Karpas-422 (cell line): ENCODE measurements at regions not wholly inside any gene's neighbourhood (a gene's known extent, or its start where the extent isn't known, plus 50 kb on each side); places are given as distances from the start of the nearest gene placed in this dataset.

Source experiments
- DNase-seq: peaks from one replicate; pipeline ENCODE4 v3.0.0-alpha.2; 2015
- H2AFZ ChIP-seq: fragments of 200-600 bp; sonication (generic); 2 replicates; pipeline ENCODE4 v1.6.1; 2014; ENCODE audit warnings: antibody characterized with exemption, low read length, mixed read lengths
- H3K27ac ChIP-seq: fragments of 200-600 bp; sonication (generic); 2 replicates; pipeline ENCODE4 v1.5.1; 2014; ENCODE audit warnings: mild to moderate bottlenecking, low read length, moderate library complexity
- H3K27me3 ChIP-seq: fragments of 200-600 bp; sonication (generic); 2 replicates; pipeline ENCODE4 v1.6.1; 2014; ENCODE audit warnings: low read length, mixed read lengths
- H3K36me3 ChIP-seq: fragments of 200-600 bp; sonication (generic); 2 replicates; pipeline ENCODE4 v1.6.1; 2014; ENCODE audit warnings: low read length, mixed read lengths; ENCODE audit not compliant: insufficient read depth
- H3K4me1 ChIP-seq: fragments of 200-600 bp; sonication (generic); 2 replicates; pipeline ENCODE4 v1.6.1; 2014; ENCODE audit warnings: mild to moderate bottlenecking, low read length, mixed read lengths
- H3K4me2 ChIP-seq: fragments of 200-600 bp; sonication (generic); 2 replicates; pipeline ENCODE4 v1.6.1; 2014; ENCODE audit warnings: low read length, low read depth, mild to moderate bottlenecking; ENCODE audit not compliant: poor library complexity, severe bottlenecking
- H3K4me3 ChIP-seq: fragments of 200-600 bp; sonication (generic); 2 replicates; pipeline ENCODE4 v1.5.1; 2014; ENCODE audit warnings: mild to moderate bottlenecking, antibody characterized with exemption, low read length, mixed read lengths
- H3K79me2 ChIP-seq: fragments of 200-600 bp; sonication (generic); 2 replicates; pipeline ENCODE4 v1.6.1; 2014; ENCODE audit warnings: mild to moderate bottlenecking, low read length, mixed read lengths
- H3K9ac ChIP-seq: fragments of 200-600 bp; sonication (generic); 2 replicates; pipeline ENCODE4 v1.6.0; 2014; ENCODE audit warnings: low read length
- H3K9me2 ChIP-seq: fragments of 200-600 bp; sonication (generic), shearing (Covaris generic); replicated peaks from 2 replicates; pipeline ENCODE4 v1.6.0; 2014; ENCODE audit warnings: mild to moderate bottlenecking, low read length, moderate library complexity; ENCODE audit not compliant: insufficient read depth
- H3K9me3 ChIP-seq: fragments of 300-700, 200-600 bp; sonication (generic); 2 replicates; pipeline ENCODE4 v1.6.1; 2014; ENCODE audit warnings: low read length, mixed read lengths
- H4K20me1 ChIP-seq: fragments of 200-600 bp; sonication (generic); 2 replicates; pipeline ENCODE4 v1.6.1; 2014; ENCODE audit warnings: mild to moderate bottlenecking, antibody characterized with exemption, low read length, low read depth; ENCODE audit not compliant: insufficient read depth

DNA sequence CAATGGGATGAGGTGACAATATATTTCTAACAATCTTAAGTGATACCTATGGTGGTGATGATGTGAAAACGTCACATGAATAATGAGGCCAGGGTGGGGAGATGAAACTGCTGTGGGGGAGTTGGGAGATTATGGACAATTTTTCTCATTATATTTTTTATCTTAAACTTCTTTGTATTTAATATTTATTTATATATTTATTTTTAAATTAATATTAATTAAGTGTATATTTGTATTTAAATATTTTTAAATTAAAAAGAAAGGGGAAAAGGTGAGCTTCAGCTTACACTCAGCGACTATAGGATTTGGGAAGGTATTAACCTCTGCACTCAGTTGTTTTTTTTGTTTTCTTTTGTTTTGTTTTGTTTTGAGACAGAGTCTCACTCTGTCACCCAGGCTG, 158.7 kb downstream of the PSMG1 start:
- no peak for DNase-seq
- Histone ChIP-seq H4K20me1 (no peaks in the 10 kb centered on the region), H2AFZ (no peak overlapping the region), H3K27ac (no peak overlapping the region), H3K79me2 (no peaks in the 10 kb centered on the region), H3K36me3 (no peaks in the 10 kb centered on the region), H3K9me2 (no peaks in the 10 kb centered on the region), H3K9ac (no peak overlapping the region), H3K4me1 (no peaks in the 10 kb centered on the region), H3K4me3 (no peak overlapping the region), H3K4me2 (no peak overlapping the region), H3K27me3 (no peaks in the 10 kb centered on the region), H3K9me3 (no peaks in the 10 kb centered on the region)

- no peak overlapping the region for H2AFZ ChIP-seq
- no peaks in the 10 kb centered on the region for H3K79me2 ChIP-seq
- no peaks in the 10 kb centered on the region for H3K9me2 ChIP-seq
- no peak overlapping the region for H3K9ac ChIP-seq
- no peaks in the 10 kb centered on the region for H3K9me3 ChIP-seq
- H3K27me3 ChIP-seq: no peaks in the 10 kb centered on the region
- H3K4me1 ChIP-seq: no peaks in the 10 kb centered on the region
- H3K36me3 ChIP-seq: no peaks in the 10 kb centered on the region
- H3K4me2 ChIP-seq: no peak overlapping the region
- H3K27ac ChIP-seq: no peak overlapping the region
- no peak overlapping the region for H3K4me3 ChIP-seq
- H4K20me1 ChIP-seq: no peaks in the 10 kb centered on the region
- DNase-seq: peak; percentile 58
These were observed 160.2 kb downstream of the PSMG1 start for GRCh38 chr21:39022863-39023693.

DNA sequence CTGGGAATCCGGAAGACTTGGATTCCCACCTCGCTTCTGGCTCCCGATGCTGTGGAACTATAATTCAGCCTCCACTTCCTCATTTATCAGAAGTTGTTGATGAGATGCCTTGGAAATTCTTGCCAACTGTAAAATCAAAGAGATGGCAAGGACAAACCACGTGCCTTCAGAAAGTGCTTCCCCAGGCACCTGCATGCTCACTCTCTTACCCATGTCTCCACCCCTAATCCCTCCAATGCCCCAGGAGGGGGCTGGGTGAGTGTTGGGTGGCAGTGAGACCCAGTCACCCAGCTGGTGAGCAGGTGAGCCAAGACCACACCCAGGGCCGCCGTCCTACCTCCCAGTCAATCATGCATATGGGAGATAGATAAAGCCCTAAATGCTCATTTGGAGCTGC, 160.8 kb downstream of the PSMG1 start:
- H3K4me3 ChIP-seq: no peak overlapping the region
- H3K9me3 ChIP-seq: no peaks in the 10 kb centered on the region
- H4K20me1 ChIP-seq: no peaks in the 10 kb centered on the region
- H2AFZ ChIP-seq: no peak overlapping the region
- H3K9me2 ChIP-seq: no peaks in the 10 kb centered on the region
- no peaks in the 10 kb centered on the region for H3K36me3 ChIP-seq
- no peak overlapping the region for H3K4me2 ChIP-seq
- H3K27ac ChIP-seq: no peak overlapping the region
- no peaks in the 10 kb centered on the region for H3K79me2 ChIP-seq
- no peak overlapping the region for H3K9ac ChIP-seq
- no peaks in the 10 kb centered on the region for H3K27me3 ChIP-seq
- DNase-seq: no peak
- H3K4me1 ChIP-seq: peaks cover 2% of the 10 kb centered on the region

GRCh38 chr21:39022035-39022434, 161.2 kb downstream of the PSMG1 start:
- H3K4me3 ChIP-seq: no peak overlapping the region
- H3K9me3 ChIP-seq: no peaks in the 10 kb centered on the region
- no peaks in the 10 kb centered on the region for H3K36me3 ChIP-seq
- H4K20me1 ChIP-seq: no peaks in the 10 kb centered on the region
- H3K4me2 ChIP-seq: no peak overlapping the region
- no peak overlapping the region for H3K27ac ChIP-seq
- peaks cover 6% of the 10 kb centered on the region for H3K4me1 ChIP-seq
- H3K9ac ChIP-seq: no peak overlapping the region
- no peak for DNase-seq
- H2AFZ ChIP-seq: no peak overlapping the region
- no peaks in the 10 kb centered on the region for H3K9me2 ChIP-seq
- H3K27me3 ChIP-seq: no peaks in the 10 kb centered on the region
- H3K79me2 ChIP-seq: no peaks in the 10 kb centered on the region

- Histone ChIP-seq H3K9ac (no peak overlapping the region), H4K20me1 (no peaks in the 10 kb centered on the region), H3K4me3 (no peak overlapping the region), H3K27ac (no peak overlapping the region), H3K79me2 (no peaks in the 10 kb centered on the region), H2AFZ (no peak overlapping the region), H3K27me3 (no peaks in the 10 kb centered on the region), H3K9me3 (no peaks in the 10 kb centered on the region), H3K4me2 (no peak overlapping the region), H3K9me2 (no peaks in the 10 kb centered on the region), H3K36me3 (no peaks in the 10 kb centered on the region), H3K4me1 (peaks cover 12% of the 10 kb centered on the region)
- no peak for DNase-seq
These were observed 161.8 kb downstream of the PSMG1 start for GRCh38 chr21:39021478-39021832.

GRCh38 chr21:39020751-39021477, 162.3 kb downstream of the PSMG1 start:
- H4K20me1 ChIP-seq: no peaks in the 10 kb centered on the region
- H3K36me3 ChIP-seq: no peaks in the 10 kb centered on the region
- H2AFZ ChIP-seq: no peak overlapping the region
- H3K27ac ChIP-seq: no peak overlapping the region
- H3K4me3 ChIP-seq: no peak overlapping the region
- no peaks in the 10 kb centered on the region for H3K9me3 ChIP-seq
- no peak for DNase-seq
- no peak overlapping the region for H3K9ac ChIP-seq
- peaks cover 12% of the 10 kb centered on the region for H3K4me1 ChIP-seq
- H3K9me2 ChIP-seq: no peaks in the 10 kb centered on the region
- H3K79me2 ChIP-seq: no peaks in the 10 kb centered on the region
- no peaks in the 10 kb centered on the region for H3K27me3 ChIP-seq
- no peak overlapping the region for H3K4me2 ChIP-seq

GRCh38 chr21:39018730-39019129, 164.5 kb downstream of the PSMG1 start:
- Histone ChIP-seq H3K9me3 (no peaks in the 10 kb centered on the region), H2AFZ (no peak overlapping the region), H3K9ac (no peak overlapping the region), H3K79me2 (no peaks in the 10 kb centered on the region), H3K36me3 (no peaks in the 10 kb centered on the region), H3K27ac (no peak overlapping the region), H3K4me2 (no peak overlapping the region), H3K27me3 (no peaks in the 10 kb centered on the region), H3K9me2 (no peaks in the 10 kb centered on the region), H4K20me1 (no peaks in the 10 kb centered on the region), H3K4me3 (no peak overlapping the region), H3K4me1 (peaks cover 12% of the 10 kb centered on the region)
- DNase-seq: no peak

- no peaks in the 10 kb centered on the region for H4K20me1 ChIP-seq
- H3K4me1 ChIP-seq: peaks cover 12% of the 10 kb centered on the region
- peak overlapping the region; percentile 14 for H3K4me2 ChIP-seq
- H2AFZ ChIP-seq: no peak overlapping the region
- H3K27ac ChIP-seq: no peak overlapping the region
- H3K9ac ChIP-seq: no peak overlapping the region
- no peaks in the 10 kb centered on the region for H3K36me3 ChIP-seq
- H3K79me2 ChIP-seq: no peaks in the 10 kb centered on the region
- H3K9me2 ChIP-seq: no peaks in the 10 kb centered on the region
- no peaks in the 10 kb centered on the region for H3K9me3 ChIP-seq
- DNase-seq: peak; percentile 69
- no peaks in the 10 kb centered on the region for H3K27me3 ChIP-seq
- no peak overlapping the region for H3K4me3 ChIP-seq
These were observed 166.4 kb downstream of the PSMG1 start for GRCh38 chr21:39016740-39017315.
